OCI-LY7 (cell line): ENCODE measurements at regions not wholly inside any gene's neighbourhood (a gene's known extent, or its start where the extent isn't known, plus 50 kb on each side); places are given as distances from the start of the nearest gene placed in this dataset.

Experiments used
- BruUV-seq: library from RNA; stranded (reverse); fragments of 400-500 nt; replicated peaks from 2 replicates; lab custom pipeline; 2021; lab: Mats Ljungman, UMichigan
- CTCF ChIA-PET: fragments of 300-600 bp; sonication (Branson Sonifier 250); formaldehyde crosslinking; loops from one replicate; lab custom pipeline; 2022; ENCODE audit warnings: antibody characterized with exemption; ENCODE audit not compliant: unreplicated experiment; lab: Charles Lee
- POLR2A ChIA-PET: fragments of 300-600 bp; sonication (Branson Sonifier 250); formaldehyde crosslinking; loops from one replicate; lab custom pipeline; 2022; ENCODE audit warnings: antibody characterized with exemption; lab: Charles Lee
- DNase-seq: peaks from one replicate; pipeline ENCODE4 v3.0.0-alpha.2; 2015; ENCODE audit warnings: low spot score
- H2AFZ ChIP-seq: fragments of 200-600 bp; sonication (generic), shearing (Covaris generic); 2 replicates; pipeline ENCODE4 v1.6.1; 2014; ENCODE audit warnings: mild to moderate bottlenecking, antibody characterized with exemption, low read length, moderate library complexity
- H3K27ac ChIP-seq: fragments of 200-600 bp; sonication (generic); 2 replicates; pipeline ENCODE4 v1.5.1; 2014; ENCODE audit warnings: mixed run types, low read depth, mild to moderate bottlenecking, moderate library complexity, low read length, inconsistent platforms; ENCODE audit not compliant: poor library complexity, severe bottlenecking
- H3K36me3 ChIP-seq: fragments of 200-600 bp; sonication (generic); 2 replicates; pipeline ENCODE4 v1.6.1; 2014; ENCODE audit warnings: mild to moderate bottlenecking, antibody characterized with exemption, low read length, moderate library complexity, mixed read lengths; ENCODE audit not compliant: insufficient read depth
- H3K4me1 ChIP-seq: fragments of 200-600 bp; sonication (generic); 2 replicates; pipeline ENCODE4 v1.5.1; 2014; ENCODE audit warnings: mild to moderate bottlenecking, low read length; ENCODE audit not compliant: insufficient read depth, poor library complexity, severe bottlenecking
- H3K4me2 ChIP-seq: fragments of 200-600 bp; sonication (generic); 2 replicates; pipeline ENCODE4 v1.6.1; 2014; ENCODE audit warnings: mild to moderate bottlenecking, low read length
- H3K4me3 ChIP-seq: fragments of 200-600 bp; sonication (generic); 2 replicates; pipeline ENCODE4 v1.5.1; 2014; ENCODE audit warnings: mild to moderate bottlenecking, low read depth, low read length; ENCODE audit not compliant: poor library complexity, severe bottlenecking
- H3K79me2 ChIP-seq: fragments of 200-600 bp; sonication (generic); 2 replicates; pipeline ENCODE4 v1.6.1; 2016; ENCODE audit warnings: low read depth, mild to moderate bottlenecking, low read length, moderate library complexity, mixed read lengths; ENCODE audit not compliant: insufficient read depth
- H3K9me2 ChIP-seq: fragments of 200-600 bp; sonication (generic); 2 replicates; pipeline ENCODE4 v1.6.1; 2016; ENCODE audit warnings: mild to moderate bottlenecking, low read length, mixed read lengths; ENCODE audit not compliant: insufficient read depth
- H3K9me3 ChIP-seq: fragments of 200-600 bp; sonication (generic); 2 replicates; pipeline ENCODE4 v1.6.1; 2014; ENCODE audit warnings: mild to moderate bottlenecking, mixed run types, low read length, mixed read lengths
- H4K20me1 ChIP-seq: fragments of 200-600 bp; sonication (generic); 2 replicates; pipeline ENCODE4 v1.6.1; 2014; ENCODE audit warnings: mild to moderate bottlenecking, antibody characterized with exemption, low read length, moderate library complexity, mixed read lengths; ENCODE audit not compliant: insufficient read depth
- CTCF ChIP-seq: fragments of 200-600 bp; sonication (generic); conservative IDR thresholded peaks from 2 replicates; pipeline ENCODE4 v1.5.1; 2014; ENCODE audit warnings: mild to moderate bottlenecking, antibody characterized with exemption, low read length, moderate library complexity, mixed read lengths
- EZH2phosphoT487 ChIP-seq: fragments of 200-600 bp; sonication (generic); IDR thresholded peaks from 2 replicates; pipeline ENCODE4 v1.6.1; 2018; ENCODE audit warnings: low read depth, borderline replicate concordance, mild to moderate bottlenecking, mixed run types, antibody characterized with exemption, low read length, moderate library complexity, mixed read lengths
- intact Hi-C: fragments of 100-400 bp; cut with micrococcal nuclease; formaldehyde crosslinking; loops from one replicate; pipeline ENCODE4 v1.10.0; 2022; ENCODE audit not compliant: unreplicated experiment

DNA sequence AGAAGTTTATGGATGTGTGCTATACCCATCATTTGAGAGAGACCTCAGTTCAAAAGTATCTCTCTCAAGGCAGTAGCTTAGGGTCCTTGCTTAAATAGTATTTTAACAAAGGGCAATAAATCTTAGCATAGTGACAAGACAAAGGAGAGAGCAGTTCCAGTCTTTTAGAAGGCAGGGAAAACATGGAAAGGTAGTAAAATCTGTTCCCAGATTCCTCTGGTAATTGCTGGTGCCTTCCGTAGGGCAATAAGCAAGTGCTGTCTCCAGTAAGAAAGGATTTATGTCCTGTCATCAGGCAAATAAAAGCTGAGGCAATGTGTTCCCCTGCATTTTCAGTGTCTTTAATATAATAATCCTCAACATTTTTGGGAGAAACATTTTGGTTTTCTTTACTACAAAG, 149.0 kb upstream of the MPHOSPH6 start:
- Histone ChIP-seq H3K4me2 (no peak overlapping the region), H3K79me2 (no peaks in the 10 kb centered on the region), H3K4me3 (no peak overlapping the region), H4K20me1 (no peaks in the 10 kb centered on the region), H3K9me2 (no peaks in the 10 kb centered on the region), H3K27ac (no peak overlapping the region), H2AFZ (no peak overlapping the region), H3K36me3 (no peaks in the 10 kb centered on the region), H3K4me1 (no peaks in the 10 kb centered on the region), H3K9me3 (peaks cover 10% of the 10 kb centered on the region; the same call in 1 of the 2 replicates)
- ChIA-PET CTCF (no interaction called here), POLR2A (interaction anchor here (0.7 kb wide), 1 partner anchor 337 kb away, joined by 3 read pairs; no protein-coding TSS in a partner anchor)
- no TSS peak for BruUV-seq
- intact Hi-C loops: no loop called here
- no peak for DNase-seq
- TF ChIP-seq CTCF: no peak
- no peak for TF ChIP-seq EZH2phosphoT487

DNA sequence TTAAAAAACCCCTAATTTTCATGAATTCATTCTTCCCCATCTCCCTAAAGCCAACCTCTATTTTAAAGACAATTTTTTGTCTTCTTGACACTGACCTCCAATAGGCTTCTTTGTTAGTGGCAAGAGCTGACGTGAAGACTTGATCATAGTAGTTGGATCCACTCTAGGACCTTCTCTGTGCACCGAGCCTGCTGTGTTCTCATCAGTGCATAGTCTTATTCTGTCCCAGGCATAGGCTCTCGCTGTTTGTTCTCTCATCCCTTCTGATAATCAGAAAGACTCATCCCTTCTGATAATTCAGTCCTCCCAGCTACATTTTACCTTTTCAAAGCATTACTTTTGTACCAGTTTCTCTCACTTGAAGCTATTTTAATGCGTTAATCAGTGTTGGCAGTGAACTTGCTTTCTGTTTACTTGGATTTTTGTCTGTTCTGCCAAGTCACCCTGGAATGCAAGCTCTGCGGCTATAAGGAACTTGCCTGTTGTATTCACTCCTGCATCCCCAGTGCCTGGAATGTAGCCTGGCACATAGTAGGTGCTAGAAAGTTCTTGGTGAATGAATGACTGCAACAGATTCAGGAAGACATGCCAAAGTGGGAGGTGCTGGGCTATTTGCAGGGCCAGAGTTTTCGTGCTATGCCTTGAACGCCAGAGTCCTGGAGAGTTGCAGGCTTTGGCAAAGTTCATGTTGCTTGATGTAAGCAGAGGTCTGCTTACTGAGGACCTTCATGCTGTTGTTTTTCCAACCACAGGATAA, 147.6 kb upstream of the MPHOSPH6 start:
- ChIA-PET POLR2A (interaction anchor here (0.8 kb wide), 1 partner anchor 51 kb away, joined by 3 read pairs; no protein-coding TSS in a partner anchor), CTCF (no interaction called here)
- no TSS peak for BruUV-seq
- Histone ChIP-seq H3K9me3 (0 out of 2 replicates have a peak, but pooled peaks cover under 1% of the 10 kb centered on the region), H3K79me2 (no peaks in the 10 kb centered on the region), H3K27ac (no peak overlapping the region), H3K4me1 (no peaks in the 10 kb centered on the region), H3K9me2 (no peaks in the 10 kb centered on the region), H3K36me3 (no peaks in the 10 kb centered on the region), H3K4me3 (no peak overlapping the region), H4K20me1 (no peaks in the 10 kb centered on the region), H2AFZ (no peak overlapping the region), H3K4me2 (no peak overlapping the region)
- intact Hi-C loops: no loop called here
- no peak for TF ChIP-seq CTCF
- TF ChIP-seq EZH2phosphoT487: no peak
- DNase-seq: no peak

- intact Hi-C loops: no loop called here
- no peaks in the 10 kb centered on the region for H3K9me2 ChIP-seq
- H3K4me3 ChIP-seq: no peak overlapping the region
- no peak overlapping the region for H3K4me2 ChIP-seq
- BruUV-seq: no TSS peak
- no peaks in the 10 kb centered on the region for H3K9me3 ChIP-seq
- H3K36me3 ChIP-seq: no peaks in the 10 kb centered on the region
- H3K79me2 ChIP-seq: no peaks in the 10 kb centered on the region
- no peak for DNase-seq
- H2AFZ ChIP-seq: no peak overlapping the region
- H3K27ac ChIP-seq: no peak overlapping the region
- no peaks in the 10 kb centered on the region for H4K20me1 ChIP-seq
- no peaks in the 10 kb centered on the region for H3K4me1 ChIP-seq
- POLR2A ChIA-PET: no interaction called here
- CTCF ChIA-PET: no interaction called here
- TF ChIP-seq CTCF: no peak
- no peak for TF ChIP-seq EZH2phosphoT487
These were observed 143.7 kb upstream of the MPHOSPH6 start for GRCh38 chr16:82313754-82314153.
